K562 (cell line): ENCODE measurements at regions not wholly inside any gene's neighbourhood (a gene's known extent, or its start where the extent isn't known, plus 50 kb on each side); places are given as distances from the start of the nearest gene placed in this dataset.

Experiments used
- ATAC-seq: fragments of 200-7000 bp; cut with Tn5 transposase; 3 replicates; pipeline ENCODE4 v1.9.1; 2020; ENCODE audit warnings: moderate library complexity
- BruUV-seq: library from RNA; stranded (reverse); fragments of 400-500 nt; replicated peaks from 2 replicates; lab custom pipeline; 2021; lab: Mats Ljungman, UMichigan
- CTCF ChIA-PET: fragments of 300-600 bp; formaldehyde crosslinking; extraction: SDS; loops from one replicate; lab custom pipeline; 2021; ENCODE audit warnings: low intra/inter-chr PET ratio; lab: Yijun Ruan, JAX
- POLR2A ChIA-PET: fragments of 300-600, 350-650 bp; sonication (Branson Sonifier 250); formaldehyde crosslinking; extraction: SDS; loops from one replicate; lab custom pipeline; 2021; ENCODE audit warnings: antibody characterized with exemption, inconsistent platforms; lab: Yijun Ruan, JAX
- DNase-seq, 4 experiments: peaks; one replicate each; pipeline versions ENCODE4 v3.0.0 to v3.0.0-alpha.2; 2011 to 2018; ENCODE audit warnings: low spot score in 3 of 4, mixed read lengths in 3 of 4; ENCODE audit errors: extremely low read depth in 1 of 4
- FAIRE-seq: peaks from 2 replicates; lab custom pipeline; 2011; peaks lifted over from hg19 to GRCh38; lab: Jason Lieb, UNC
- H2AFZ ChIP-seq: 2 replicates; pipeline ENCODE4 v1.6.0; 2011; ENCODE audit warnings: low read depth, low read length, control low read depth, inconsistent platforms
- H3K27ac ChIP-seq: fragments of 200-600 bp; 3 replicates; pipeline ENCODE4 v1.8.0; 2011; ENCODE audit warnings: low read depth, mild to moderate bottlenecking, control low read depth, inconsistent platforms, low read length, moderate library complexity, mixed read lengths; ENCODE audit errors: extremely low read depth
- H3K27me3 ChIP-seq, 2 experiments: fragments of 300-600 bp in 1 of 2; 2 replicates in 1 of 2; 3 replicates in 1 of 2; pipeline versions ENCODE4 v1.6.0 to v1.8.0; 2011; ENCODE audit warnings: inconsistent platforms in 2 of 2, low read length in 2 of 2, mild to moderate bottlenecking in 1 of 2, mixed read lengths in 1 of 2, moderate library complexity in 1 of 2; ENCODE audit not compliant: control insufficient read depth in 2 of 2, insufficient read depth in 2 of 2
- H3K36me3 ChIP-seq: fragments of 300-600 bp; 3 replicates; pipeline ENCODE4 v1.8.0; 2011; ENCODE audit warnings: mild to moderate bottlenecking, low read length, inconsistent platforms; ENCODE audit not compliant: control insufficient read depth, insufficient read depth
- H3K4me1 ChIP-seq, 2 experiments: fragments of 200-600 bp in 1 of 2; replicated peaks in 1 of 2; 2 replicates in 1 of 2; 3 replicates in 1 of 2; pipeline versions ENCODE4 v1.5.1 to v1.8.0; 2011; ENCODE audit warnings: inconsistent platforms in 2 of 2, low read length in 2 of 2, mild to moderate bottlenecking in 1 of 2, mixed read lengths in 1 of 2, moderate library complexity in 1 of 2; ENCODE audit not compliant: control insufficient read depth in 2 of 2, insufficient read depth in 2 of 2
- H3K4me2 ChIP-seq: 2 replicates; pipeline ENCODE4 v1.6.1; 2011; ENCODE audit warnings: low read length, control low read depth, inconsistent platforms, mixed read lengths; ENCODE audit not compliant: insufficient read depth
- H3K4me3 ChIP-seq: fragments of 200-600 bp; sonication (generic), shearing (Covaris generic); 2 replicates; pipeline ENCODE4 v1.5.1; 2016; ENCODE audit warnings: control low read depth, inconsistent platforms
- H3K79me2 ChIP-seq: fragments of 200-600 bp; 3 replicates; pipeline ENCODE4 v1.8.0; 2011; ENCODE audit warnings: low read length, inconsistent platforms; ENCODE audit not compliant: control insufficient read depth, insufficient read depth
- H3K9ac ChIP-seq, 2 experiments: 2 replicates each; pipeline versions ENCODE4 v1.6.0 to v1.6.1; 2011; ENCODE audit warnings: low read depth in 2 of 2, low read length in 2 of 2, control low read depth in 1 of 2, inconsistent platforms in 1 of 2, mild to moderate bottlenecking in 1 of 2, mixed read lengths in 1 of 2; ENCODE audit not compliant: insufficient read depth in 1 of 2
- H3K9me1 ChIP-seq: one replicate; pipeline ENCODE4 v1.6.0; 2011; ENCODE audit warnings: inconsistent platforms, mild to moderate bottlenecking, low read length, moderate library complexity; ENCODE audit not compliant: control insufficient read depth, insufficient read depth
- H3K9me3 ChIP-seq: replicated peaks from 2 replicates; pipeline ENCODE4 v1.5.1; 2011; ENCODE audit warnings: low read depth, low read length, inconsistent platforms; ENCODE audit not compliant: control insufficient read depth, insufficient read depth
- H4K20me1 ChIP-seq: replicated peaks from 2 replicates; pipeline ENCODE4 v1.6.1; 2011; ENCODE audit warnings: low read length, inconsistent platforms, mixed read lengths; ENCODE audit not compliant: control insufficient read depth, insufficient read depth
- ASH1L ChIP-seq: fragments of 450-650 bp; IDR thresholded peaks from 2 replicates; pipeline ENCODE4 v1.6.1; 2018; ENCODE audit warnings: borderline replicate concordance, mild to moderate bottlenecking, low read depth; ENCODE audit not compliant: partially characterized antibody
- MCM5 ChIP-seq: fragments of 450-650 bp; IDR thresholded peaks from 2 replicates; pipeline ENCODE4 v1.6.1; 2016; ENCODE audit warnings: low read depth
- MEIS2 ChIP-seq: fragments of 450-650 bp; IDR thresholded peaks from 2 replicates; pipeline ENCODE4 v1.6.1; 2014; ENCODE audit warnings: mild to moderate bottlenecking; ENCODE audit not compliant: partially characterized antibody
- PBX2 ChIP-seq, 2 experiments: IDR thresholded peaks in 1 of 2; conservative IDR thresholded peaks in 1 of 2; 2 replicates each; pipeline ENCODE4 v1.6.1; 2016; ENCODE audit warnings: low read depth in 2 of 2, mild to moderate bottlenecking in 1 of 2, missing compliant biosample characterization in 1 of 2, missing genetic modification characterization in 1 of 2, moderate library complexity in 1 of 2
- TFAM ChIP-seq: fragments of 250-450 bp; sonication (Bioruptor Pico); conservative IDR thresholded peaks from 2 replicates; pipeline ENCODE4 v1.5.0; 2021; ENCODE audit warnings: mild to moderate bottlenecking, moderate library complexity
- ZBTB9 ChIP-seq: fragments of 450-650 bp; formaldehyde crosslinking; IDR thresholded peaks from 2 replicates; pipeline ENCODE4 v1.4.0; 2020; ENCODE audit warnings: mild to moderate bottlenecking, moderate library complexity
- ZNF224 ChIP-seq: sonication (generic); formaldehyde crosslinking; IDR thresholded peaks from 2 replicates; pipeline ENCODE4 v1.8.0; 2022; ENCODE audit warnings: mild to moderate bottlenecking, missing genetic modification reagents
- WGBS: fragments of 100-300 bp; shearing (Covaris generic); methylation state at CpG from one replicate; pipeline ENCODE4 v1.1.6; 2016; ENCODE audit warnings: low coverage, mixed read lengths; ENCODE audit not compliant: insufficient coverage; ENCODE audit errors: missing lambda C conversion rate; 5-methylcytosine and 5-hydroxymethylcytosine counted together
- in situ Hi-C: fragments of 300-500 bp; cut with MboI; formaldehyde crosslinking; loops from 4 replicates; pipeline ENCODE4 v1.15.0; 2018; ENCODE audit warnings: inconsistent platforms, mixed read lengths
- intact Hi-C: fragments of 100-400 bp; cut with micrococcal nuclease; formaldehyde crosslinking; loops from 2 replicates; pipeline ENCODE4 v1.14.2; 2022

- no peaks in the 10 kb centered on the region for H3K9me1 ChIP-seq
- POLR2A ChIA-PET = interaction anchor here (0.9 to 1.9 kb wide), 4 partner anchors 11 to 44 kb away, joined by 3 to 5 read pairs (median 4); no protein-coding TSS in a partner anchor
- TF ChIP-seq MEIS2 (peak; percentile 24), ZNF224 (no peak), ZBTB9 (CRISPR knock-in tag) (no peak), MCM5 (no peak), ASH1L (no peak), PBX2 (CRISPR knock-in tag; IDR thresholded peaks at IDR 0.05; ENCODE audit: low read depth) (no peak), PBX2 (tag; conservative IDR thresholded peaks at IDR 0.05; ENCODE audit: low read depth) (0 out of 2 replicates have a peak, but pooled peaks have one; percentile 6), TFAM (CRISPR knock-in tag) (no peak)
- H3K36me3 ChIP-seq = no peaks in the 10 kb centered on the region
- H2AFZ ChIP-seq = 0 out of 2 replicates have a peak overlapping the region, but pooled peaks have one; percentile 3
- BruUV-seq = no TSS peak
- H3K27ac ChIP-seq = no peak overlapping the region
- no peak overlapping the region for H3K4me3 ChIP-seq
- H3K9me3 ChIP-seq = no peaks in the 10 kb centered on the region; the same call in 1 of the 2 replicates
- peak; percentile 55 for ATAC-seq
- CTCF ChIA-PET = no interaction called here
- in situ Hi-C loops (no loop called here), intact Hi-C loops (no loop called here)
- 30% methylated on average over 6 of the region's 6 CpGs for WGBS
- no peak for FAIRE-seq
- DNase-seq = no peak
- no peak overlapping the region for H3K4me2 ChIP-seq
- no peaks in the 10 kb centered on the region for H4K20me1 ChIP-seq
- H3K4me1 ChIP-seq = peaks cover 7 to 22% of the 10 kb centered on the region in 2 experiments; a peak in 4 of 5 replicates
- H3K9ac ChIP-seq = no peak overlapping the region
- H3K79me2 ChIP-seq = no peaks in the 10 kb centered on the region
- no peaks in the 10 kb centered on the region for H3K27me3 ChIP-seq
These were observed 163.3 kb upstream of the SLC38A2 start for GRCh38 chr12:46535907-46536306.
